Panc1 (cell line): ENCODE measurements at regions not wholly inside any gene's neighbourhood (a gene's known extent, or its start where the extent isn't known, plus 50 kb on each side); places are given as distances from the start of the nearest gene placed in this dataset.

Source experiments
- ATAC-seq: fragments of 200-7000 bp; cut with Tn5 transposase; 2 replicates; pipeline ENCODE4 v1.9.1; 2020; ENCODE audit warnings: mild to moderate bottlenecking, moderate library complexity
- BruUV-seq: library from RNA; stranded (reverse); fragments of 400-500 nt; replicated peaks from 2 replicates; lab custom pipeline; 2021; lab: Mats Ljungman, UMichigan
- CTCF ChIA-PET: fragments of 300-600 bp; sonication (Branson Sonifier 250); formaldehyde crosslinking; loops from one replicate; lab custom pipeline; 2022; ENCODE audit warnings: antibody characterized with exemption; lab: Charles Lee
- POLR2A ChIA-PET: fragments of 300-600 bp; sonication (Branson Sonifier 250); formaldehyde crosslinking; loops from one replicate; lab custom pipeline; 2022; ENCODE audit warnings: antibody characterized with exemption; lab: Charles Lee
- DNase-seq: peaks from one replicate; pipeline ENCODE4 v3.0.0-alpha.2; 2010; ENCODE audit warnings: low read depth, low spot score
- H3K27ac ChIP-seq: 2 replicates; pipeline ENCODE4 v1.5.1; 2011; ENCODE audit warnings: mild to moderate bottlenecking, low read length, inconsistent platforms
- H3K27me3 ChIP-seq: fragments of 200-500 bp; sonication (Bioruptor generic); 2 replicates; pipeline ENCODE4 v1.6.0; 2014; ENCODE audit warnings: low read length, inconsistent platforms; ENCODE audit not compliant: control insufficient read depth, insufficient read depth
- H3K36me3 ChIP-seq: fragments of 200-500 bp; sonication (Bioruptor generic); 2 replicates; pipeline ENCODE4 v1.5.1; 2014; ENCODE audit warnings: inconsistent platforms, mild to moderate bottlenecking, low read length, moderate library complexity; ENCODE audit not compliant: control insufficient read depth, insufficient read depth
- H3K4me1 ChIP-seq: 2 replicates; pipeline ENCODE4 v1.5.1; 2011; ENCODE audit warnings: inconsistent platforms, mild to moderate bottlenecking, low read length, moderate library complexity; ENCODE audit not compliant: control insufficient read depth, insufficient read depth
- H3K4me3 ChIP-seq, 2 experiments: 2 replicates each; pipeline ENCODE4 v1.5.1; 2011 to 2012; ENCODE audit warnings: low read depth in 2 of 2, low read length in 2 of 2, mild to moderate bottlenecking in 2 of 2, inconsistent platforms in 1 of 2, moderate library complexity in 1 of 2
- H3K9me3 ChIP-seq: fragments of 200-500 bp; sonication (Bioruptor generic); 2 replicates; pipeline ENCODE4 v1.5.1; 2014; ENCODE audit warnings: low read depth, mild to moderate bottlenecking, inconsistent platforms, low read length, moderate library complexity; ENCODE audit not compliant: control insufficient read depth, insufficient read depth
- POLR2AphosphoS5 ChIP-seq: IDR thresholded peaks from 2 replicates; pipeline ENCODE4 v1.6.1; 2012; ENCODE audit warnings: mild to moderate bottlenecking, low read depth, low read length, moderate library complexity
- SIN3A ChIP-seq: IDR thresholded peaks from 2 replicates; pipeline ENCODE4 v1.6.1; 2012; ENCODE audit warnings: low read depth, mild to moderate bottlenecking, low read length, moderate library complexity, borderline replicate concordance; ENCODE audit not compliant: insufficient read depth
- TCF7L2 ChIP-seq: IDR thresholded peaks from 2 replicates; pipeline ENCODE4 v1.6.1; 2011; ENCODE audit warnings: mild to moderate bottlenecking, low read depth, low read length, inconsistent platforms
- in situ Hi-C: cut with HindIII; loops from 2 replicates; pipeline ENCODE4 v1.10.0; 2016; ENCODE audit warnings: low sequenced_read_pairs, low pct_unique_long_range_greater_than_20kb
- intact Hi-C: fragments of 100-400 bp; cut with micrococcal nuclease; formaldehyde crosslinking; loops from one replicate; pipeline ENCODE4 v1.10.0; 2022; ENCODE audit not compliant: unreplicated experiment
- TF ChIP-seq, protein P1 (sequence below): fragments of 450-650 bp; IDR thresholded peaks from 2 replicates; pipeline ENCODE4 v1.5.1; 2017; ENCODE audit warnings: mild to moderate bottlenecking
- TF ChIP-seq, protein P2 (sequence below), 2 experiments: IDR thresholded peaks; 2 replicates each; pipeline ENCODE4 v1.6.1; 2011 to 2012; ENCODE audit warnings: low read depth in 2 of 2, control low read depth in 1 of 2, low read length in 1 of 2, mild to moderate bottlenecking in 1 of 2, moderate library complexity in 1 of 2; ENCODE audit not compliant: insufficient read depth in 1 of 2

GRCh38 chr6:126227833-126228702 lies 111.8 kb upstream of the CENPW start:
- in situ Hi-C loops (no loop called here), intact Hi-C loops (no loop called here)
- POLR2A ChIA-PET, result no interaction called here
- Histone ChIP-seq H3K9me3 (no peaks in the 10 kb centered on the region), H3K4me3 (no peak overlapping the region), H3K27ac (no peak overlapping the region), H3K4me1 (no peaks in the 10 kb centered on the region), H3K36me3 (no peaks in the 10 kb centered on the region), H3K27me3 (no peaks in the 10 kb centered on the region)
- TF ChIP-seq POLR2AphosphoS5 (no peak), SIN3A (no peak), TCF7L2 (no peak)
- TF ChIP-seq, protein P1, sequence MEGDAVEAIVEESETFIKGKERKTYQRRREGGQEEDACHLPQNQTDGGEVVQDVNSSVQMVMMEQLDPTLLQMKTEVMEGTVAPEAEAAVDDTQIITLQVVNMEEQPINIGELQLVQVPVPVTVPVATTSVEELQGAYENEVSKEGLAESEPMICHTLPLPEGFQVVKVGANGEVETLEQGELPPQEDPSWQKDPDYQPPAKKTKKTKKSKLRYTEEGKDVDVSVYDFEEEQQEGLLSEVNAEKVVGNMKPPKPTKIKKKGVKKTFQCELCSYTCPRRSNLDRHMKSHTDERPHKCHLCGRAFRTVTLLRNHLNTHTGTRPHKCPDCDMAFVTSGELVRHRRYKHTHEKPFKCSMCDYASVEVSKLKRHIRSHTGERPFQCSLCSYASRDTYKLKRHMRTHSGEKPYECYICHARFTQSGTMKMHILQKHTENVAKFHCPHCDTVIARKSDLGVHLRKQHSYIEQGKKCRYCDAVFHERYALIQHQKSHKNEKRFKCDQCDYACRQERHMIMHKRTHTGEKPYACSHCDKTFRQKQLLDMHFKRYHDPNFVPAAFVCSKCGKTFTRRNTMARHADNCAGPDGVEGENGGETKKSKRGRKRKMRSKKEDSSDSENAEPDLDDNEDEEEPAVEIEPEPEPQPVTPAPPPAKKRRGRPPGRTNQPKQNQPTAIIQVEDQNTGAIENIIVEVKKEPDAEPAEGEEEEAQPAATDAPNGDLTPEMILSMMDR, result no peak
- CTCF ChIA-PET, result no interaction called here
- ATAC-seq, result no peak
- DNase-seq, result no peak
- no TSS peak for BruUV-seq

DNA sequence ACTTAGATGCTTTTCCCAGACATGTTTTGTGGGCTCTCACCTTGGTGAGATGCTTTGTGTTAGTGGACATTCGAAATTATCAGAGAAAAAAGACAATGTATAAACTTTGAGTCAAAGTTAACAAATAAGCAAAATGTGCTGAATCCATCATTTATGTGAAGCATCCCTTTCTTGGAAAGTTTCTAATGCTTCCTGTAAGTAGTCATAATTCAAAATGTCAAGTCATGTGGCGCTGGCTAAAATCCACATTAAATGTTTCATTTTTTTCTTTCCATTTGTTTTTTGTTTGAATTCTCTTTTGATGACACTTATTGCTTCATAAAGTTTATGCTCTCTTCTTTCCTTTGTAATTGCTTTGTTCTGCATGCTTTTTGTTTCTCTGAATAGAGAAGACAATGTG lies 107.2 kb upstream of the CENPW start:
- in situ Hi-C loops, result no loop called here

More for the DNA sequence above, 107.2 kb upstream of the CENPW start:
- no peak for TF ChIP-seq TCF7L2
- no peak for TF ChIP-seq SIN3A
- TF ChIP-seq POLR2AphosphoS5, result no peak
- TF ChIP-seq, protein P2, sequence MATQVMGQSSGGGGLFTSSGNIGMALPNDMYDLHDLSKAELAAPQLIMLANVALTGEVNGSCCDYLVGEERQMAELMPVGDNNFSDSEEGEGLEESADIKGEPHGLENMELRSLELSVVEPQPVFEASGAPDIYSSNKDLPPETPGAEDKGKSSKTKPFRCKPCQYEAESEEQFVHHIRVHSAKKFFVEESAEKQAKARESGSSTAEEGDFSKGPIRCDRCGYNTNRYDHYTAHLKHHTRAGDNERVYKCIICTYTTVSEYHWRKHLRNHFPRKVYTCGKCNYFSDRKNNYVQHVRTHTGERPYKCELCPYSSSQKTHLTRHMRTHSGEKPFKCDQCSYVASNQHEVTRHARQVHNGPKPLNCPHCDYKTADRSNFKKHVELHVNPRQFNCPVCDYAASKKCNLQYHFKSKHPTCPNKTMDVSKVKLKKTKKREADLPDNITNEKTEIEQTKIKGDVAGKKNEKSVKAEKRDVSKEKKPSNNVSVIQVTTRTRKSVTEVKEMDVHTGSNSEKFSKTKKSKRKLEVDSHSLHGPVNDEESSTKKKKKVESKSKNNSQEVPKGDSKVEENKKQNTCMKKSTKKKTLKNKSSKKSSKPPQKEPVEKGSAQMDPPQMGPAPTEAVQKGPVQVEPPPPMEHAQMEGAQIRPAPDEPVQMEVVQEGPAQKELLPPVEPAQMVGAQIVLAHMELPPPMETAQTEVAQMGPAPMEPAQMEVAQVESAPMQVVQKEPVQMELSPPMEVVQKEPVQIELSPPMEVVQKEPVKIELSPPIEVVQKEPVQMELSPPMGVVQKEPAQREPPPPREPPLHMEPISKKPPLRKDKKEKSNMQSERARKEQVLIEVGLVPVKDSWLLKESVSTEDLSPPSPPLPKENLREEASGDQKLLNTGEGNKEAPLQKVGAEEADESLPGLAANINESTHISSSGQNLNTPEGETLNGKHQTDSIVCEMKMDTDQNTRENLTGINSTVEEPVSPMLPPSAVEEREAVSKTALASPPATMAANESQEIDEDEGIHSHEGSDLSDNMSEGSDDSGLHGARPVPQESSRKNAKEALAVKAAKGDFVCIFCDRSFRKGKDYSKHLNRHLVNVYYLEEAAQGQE (IDR thresholded peaks at IDR 0.05; ENCODE audit: insufficient read depth in 1 of 2, low read depth in 2 of 2, low read length in 1 of 2), result no peak
- TF ChIP-seq, protein P1, result no peak
- intact Hi-C loops, result no loop called here
- Histone ChIP-seq H3K4me1 (no peaks in the 10 kb centered on the region), H3K4me3 (no peak overlapping the region), H3K36me3 (no peaks in the 10 kb centered on the region), H3K27me3 (no peaks in the 10 kb centered on the region), H3K27ac (no peak overlapping the region), H3K9me3 (no peaks in the 10 kb centered on the region)
- BruUV-seq, result no TSS peak
- ATAC-seq (no peak), DNase-seq (no peak)
- ChIA-PET POLR2A (no interaction called here), CTCF (no interaction called here)
